OCI-LY1 (cell line): ENCODE measurements at regions not wholly inside any gene's neighbourhood (a gene's known extent, or its start where the extent isn't known, plus 50 kb on each side); places are given as distances from the start of the nearest gene placed in this dataset.

ENCODE experiments used
- H2AFZ ChIP-seq: fragments of 200-600 bp; sonication (generic), shearing (Covaris generic); 2 replicates; pipeline ENCODE4 v1.6.0; 2014; ENCODE audit warnings: antibody characterized with exemption, mild to moderate bottlenecking, low read length
- H3F3A ChIP-seq: fragments of 200-600 bp; sonication (generic), shearing (Covaris generic); 2 replicates; pipeline ENCODE4 v1.6.0; 2014; ENCODE audit warnings: mild to moderate bottlenecking, antibody characterized with exemption, low read length, moderate library complexity; ENCODE audit not compliant: insufficient read depth
- H3K27ac ChIP-seq: fragments of 200-600 bp; sonication (generic); 2 replicates; pipeline ENCODE4 v1.5.1; 2014; ENCODE audit warnings: low read length, mixed run types, mild to moderate bottlenecking, low read depth; ENCODE audit not compliant: poor library complexity, severe bottlenecking
- H3K27me3 ChIP-seq: fragments of 200-600 bp; sonication (generic); 2 replicates; pipeline ENCODE4 v1.6.0; 2014; ENCODE audit warnings: antibody characterized with exemption, mild to moderate bottlenecking, low read length, moderate library complexity; ENCODE audit not compliant: insufficient read depth
- H3K36me3 ChIP-seq: fragments of 200-600 bp; sonication (generic); 2 replicates; pipeline ENCODE4 v1.6.1; 2014; ENCODE audit warnings: mild to moderate bottlenecking, antibody characterized with exemption, low read length, moderate library complexity, mixed read lengths; ENCODE audit not compliant: insufficient read depth
- H3K4me1 ChIP-seq: fragments of 200-600 bp; sonication (generic); 2 replicates; pipeline ENCODE4 v1.5.1; 2014; ENCODE audit warnings: mild to moderate bottlenecking, low read length, moderate library complexity; ENCODE audit not compliant: insufficient read depth, severe bottlenecking
- H3K4me2 ChIP-seq: fragments of 200-600 bp; sonication (generic), shearing (Covaris generic); 2 replicates; pipeline ENCODE4 v1.6.1; 2014; ENCODE audit warnings: low read length
- H3K4me3 ChIP-seq: fragments of 200-600 bp; sonication (generic); 2 replicates; pipeline ENCODE4 v1.5.1; 2014; ENCODE audit warnings: low read length, low read depth, mild to moderate bottlenecking, mixed read lengths; ENCODE audit not compliant: poor library complexity, severe bottlenecking
- H3K79me2 ChIP-seq: fragments of 200-600 bp; shearing (Covaris generic); 2 replicates; pipeline ENCODE4 v1.6.1; 2016; ENCODE audit warnings: mixed run types, low read length, mixed read lengths; ENCODE audit not compliant: insufficient read depth
- H3K9ac ChIP-seq: fragments of 200-600 bp; sonication (generic), shearing (Covaris generic); 2 replicates; pipeline ENCODE4 v1.6.1; 2014; ENCODE audit warnings: mild to moderate bottlenecking, low read length, mixed read lengths
- H3K9me2 ChIP-seq: fragments of 200-600 bp; sonication (generic), shearing (Covaris generic); 2 replicates; pipeline ENCODE4 v1.6.1; 2014; ENCODE audit warnings: low read depth, mild to moderate bottlenecking, low read length, mixed read lengths
- H3K9me3 ChIP-seq: fragments of 200-600 bp; shearing (Covaris generic); 2 replicates; pipeline ENCODE4 v1.6.1; 2014; ENCODE audit warnings: low read length, mixed read lengths
- H4K20me1 ChIP-seq: fragments of 200-600 bp; sonication (generic), shearing (Covaris generic); 2 replicates; pipeline ENCODE4 v1.6.0; 2016; ENCODE audit warnings: mild to moderate bottlenecking, low read length; ENCODE audit not compliant: insufficient read depth
- EZH2 ChIP-seq: fragments of 200-600 bp; sonication (generic), shearing (Covaris generic); IDR thresholded peaks from 2 replicates; pipeline ENCODE4 v1.8.0; 2017; ENCODE audit warnings: borderline replicate concordance, mixed run types, mild to moderate bottlenecking, antibody characterized with exemption, low read length, moderate library complexity, mixed read lengths
- TF ChIP-seq, protein P1 (sequence below): fragments of 200-600 bp; sonication (generic), shearing (Covaris generic); IDR thresholded peaks from 2 replicates; pipeline ENCODE4 v1.5.1; 2017; ENCODE audit warnings: mild to moderate bottlenecking, antibody characterized with exemption, low read length, moderate library complexity, mixed read lengths

DNA sequence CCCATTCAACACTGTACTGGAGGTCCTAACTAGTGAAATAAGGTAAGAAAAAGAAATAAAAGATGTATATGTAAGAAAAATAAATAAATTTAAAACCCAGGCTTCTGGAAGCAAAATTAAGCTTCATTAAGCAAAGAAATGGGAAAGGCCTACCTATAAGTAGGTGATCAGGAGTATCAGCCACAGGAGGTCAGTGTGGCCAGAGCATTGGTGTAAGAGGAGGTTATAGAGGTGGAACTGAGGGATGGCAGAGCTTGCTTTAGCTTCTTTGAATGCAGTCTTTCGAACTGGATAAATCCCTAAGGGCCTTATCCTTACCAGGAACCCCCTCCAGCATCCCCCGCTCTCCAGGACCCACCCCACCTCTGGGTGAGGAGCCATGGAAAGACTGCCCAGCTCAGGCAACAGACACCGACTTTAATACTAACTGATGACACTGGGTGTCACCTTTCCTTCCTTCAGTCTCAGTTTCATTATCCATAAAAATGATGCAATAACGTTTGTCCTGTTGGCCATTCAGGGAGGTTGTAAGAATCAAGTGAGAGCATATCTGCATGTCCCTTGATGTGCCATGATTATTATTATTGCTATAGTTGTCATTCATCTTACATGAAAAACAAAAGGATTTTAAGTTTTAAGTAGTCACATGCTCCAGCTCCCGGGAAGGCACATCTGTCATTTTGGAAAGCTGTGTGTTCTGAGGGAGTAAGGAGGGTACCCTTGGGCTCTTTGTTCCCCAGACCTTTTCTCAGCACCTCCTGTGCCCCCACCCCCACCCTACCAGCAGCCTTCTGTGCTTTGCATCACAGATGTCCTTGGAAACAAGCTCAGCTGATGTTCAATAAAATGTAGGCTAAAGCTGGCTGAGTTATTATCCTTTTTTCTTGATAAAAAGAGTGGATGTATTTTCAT is 50.8 kb upstream of the CTNNA1 start:
- Histone ChIP-seq H3K9me2 (no peaks in the 10 kb centered on the region), H3K27ac (no peak overlapping the region), H3K4me3 (no peak overlapping the region), H3K27me3 (0 out of 2 replicates have a peak, but pooled peaks cover 3% of the 10 kb centered on the region), H3K4me1 (no peaks in the 10 kb centered on the region), H3K9me3 (no peaks in the 10 kb centered on the region), H3K79me2 (no peaks in the 10 kb centered on the region), H3K4me2 (no peak overlapping the region), H3K9ac (no peak overlapping the region), H3F3A (no peaks in the 10 kb centered on the region), H2AFZ (no peak overlapping the region), H4K20me1 (no peaks in the 10 kb centered on the region), H3K36me3 (no peaks in the 10 kb centered on the region)
- TF ChIP-seq, protein P1, sequence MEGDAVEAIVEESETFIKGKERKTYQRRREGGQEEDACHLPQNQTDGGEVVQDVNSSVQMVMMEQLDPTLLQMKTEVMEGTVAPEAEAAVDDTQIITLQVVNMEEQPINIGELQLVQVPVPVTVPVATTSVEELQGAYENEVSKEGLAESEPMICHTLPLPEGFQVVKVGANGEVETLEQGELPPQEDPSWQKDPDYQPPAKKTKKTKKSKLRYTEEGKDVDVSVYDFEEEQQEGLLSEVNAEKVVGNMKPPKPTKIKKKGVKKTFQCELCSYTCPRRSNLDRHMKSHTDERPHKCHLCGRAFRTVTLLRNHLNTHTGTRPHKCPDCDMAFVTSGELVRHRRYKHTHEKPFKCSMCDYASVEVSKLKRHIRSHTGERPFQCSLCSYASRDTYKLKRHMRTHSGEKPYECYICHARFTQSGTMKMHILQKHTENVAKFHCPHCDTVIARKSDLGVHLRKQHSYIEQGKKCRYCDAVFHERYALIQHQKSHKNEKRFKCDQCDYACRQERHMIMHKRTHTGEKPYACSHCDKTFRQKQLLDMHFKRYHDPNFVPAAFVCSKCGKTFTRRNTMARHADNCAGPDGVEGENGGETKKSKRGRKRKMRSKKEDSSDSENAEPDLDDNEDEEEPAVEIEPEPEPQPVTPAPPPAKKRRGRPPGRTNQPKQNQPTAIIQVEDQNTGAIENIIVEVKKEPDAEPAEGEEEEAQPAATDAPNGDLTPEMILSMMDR: no peak
- TF ChIP-seq EZH2: no peak

DNA sequence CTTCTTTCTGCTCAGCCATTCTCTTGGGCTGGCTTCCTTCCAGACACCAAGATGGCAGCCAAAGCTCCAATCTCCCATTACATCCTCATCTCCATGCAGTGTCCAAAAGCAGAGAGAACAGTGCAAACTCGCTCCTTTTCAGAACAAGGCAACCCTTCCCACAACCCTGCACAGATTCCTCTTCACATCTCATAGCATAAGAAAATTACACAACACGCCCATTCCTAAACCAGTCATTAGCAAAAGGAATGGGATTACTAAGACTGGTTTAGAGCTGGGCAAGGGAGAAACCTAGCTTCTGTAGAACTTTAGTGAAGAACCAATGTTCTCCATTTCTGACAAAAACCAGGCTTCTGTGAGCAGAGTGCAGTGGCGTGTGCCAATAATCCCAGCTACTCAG is 51.5 kb upstream of the CTNNA1 start:
- H3K27ac ChIP-seq: no peak overlapping the region

DNA sequence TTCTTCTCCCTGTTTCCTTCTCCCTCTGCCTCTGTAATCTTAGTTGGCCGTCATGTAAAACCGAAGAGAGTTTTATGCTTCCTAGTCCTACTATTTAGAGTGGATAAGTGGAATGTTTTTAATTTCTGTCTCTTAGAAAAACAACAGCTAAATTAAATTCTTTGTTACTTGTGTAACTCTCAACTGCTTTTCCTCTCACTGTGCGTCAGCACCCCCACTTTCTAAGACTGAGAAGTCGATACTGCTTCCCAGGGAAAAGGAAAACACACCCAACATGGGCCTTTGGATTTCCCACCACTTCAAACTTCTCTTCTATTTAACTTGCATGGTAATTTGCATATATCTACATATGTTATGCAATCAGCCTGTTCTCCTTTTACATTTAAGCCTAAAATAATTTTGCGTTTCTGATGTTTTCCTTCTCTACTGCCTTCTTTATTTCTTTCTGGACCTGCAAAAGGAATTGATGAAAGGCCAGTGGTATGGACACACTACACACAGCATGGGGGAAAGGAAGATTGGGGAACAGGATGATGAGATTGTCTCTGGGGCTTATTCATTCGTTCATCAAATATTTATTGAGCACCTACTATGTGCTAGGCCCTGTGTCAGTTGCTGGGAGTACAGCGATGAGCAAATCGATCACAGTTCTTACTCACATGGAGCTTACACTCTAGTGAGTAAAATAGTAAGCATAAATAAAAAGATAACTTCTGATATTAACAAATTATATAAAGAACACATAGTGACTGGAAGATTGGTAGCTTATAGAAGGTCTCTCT is 52.5 kb upstream of the CTNNA1 start:
- no peaks in the 10 kb centered on the region for H3K79me2 ChIP-seq
- no peaks in the 10 kb centered on the region for H3F3A ChIP-seq

More for the DNA sequence above, 51.5 kb upstream of the CTNNA1 start:
- Histone ChIP-seq H3K9me2 (no peaks in the 10 kb centered on the region), H3K4me3 (no peak overlapping the region), H3K27me3 (0 out of 2 replicates have a peak, but pooled peaks cover 3% of the 10 kb centered on the region), H2AFZ (no peak overlapping the region), H3K36me3 (no peaks in the 10 kb centered on the region), H3K4me1 (no peaks in the 10 kb centered on the region), H3K79me2 (no peaks in the 10 kb centered on the region), H4K20me1 (no peaks in the 10 kb centered on the region), H3K9ac (no peak overlapping the region), H3K9me3 (no peaks in the 10 kb centered on the region), H3F3A (no peaks in the 10 kb centered on the region), H3K4me2 (no peak overlapping the region)
- TF ChIP-seq EZH2: no peak
- TF ChIP-seq, protein P1: no peak

More for the DNA sequence above, 52.5 kb upstream of the CTNNA1 start:
- H3K27ac ChIP-seq: no peak overlapping the region
- no peak overlapping the region for H2AFZ ChIP-seq
- no peaks in the 10 kb centered on the region for H3K9me2 ChIP-seq
- H4K20me1 ChIP-seq: no peaks in the 10 kb centered on the region
- H3K4me1 ChIP-seq: no peaks in the 10 kb centered on the region
- no peaks in the 10 kb centered on the region for H3K9me3 ChIP-seq
- no peak overlapping the region for H3K4me3 ChIP-seq
- H3K36me3 ChIP-seq: no peaks in the 10 kb centered on the region
- 0 out of 2 replicates have a peak, but pooled peaks cover 3% of the 10 kb centered on the region for H3K27me3 ChIP-seq
- H3K9ac ChIP-seq: no peak overlapping the region
- H3K4me2 ChIP-seq: no peak overlapping the region
- TF ChIP-seq EZH2: no peak
- TF ChIP-seq, protein P1: no peak
